Fibroblast of skin of left biceps (primary cell): ENCODE measurements at regions not wholly inside any gene's neighbourhood (a gene's known extent, or its start where the extent isn't known, plus 50 kb on each side); places are given as distances from the start of the nearest gene placed in this dataset.
"Not testable (repeated sequence)": the region's sequence is repeated elsewhere in the genome, so short reads cannot be mapped to it uniquely, and the experiment has no call there.

ENCODE experiments used
- DNase-seq, 2 experiments: peaks; one replicate each; pipeline ENCODE4 v3.0.0-alpha.2; 2013; ENCODE audit warnings: low read depth in 2 of 2

DNA sequence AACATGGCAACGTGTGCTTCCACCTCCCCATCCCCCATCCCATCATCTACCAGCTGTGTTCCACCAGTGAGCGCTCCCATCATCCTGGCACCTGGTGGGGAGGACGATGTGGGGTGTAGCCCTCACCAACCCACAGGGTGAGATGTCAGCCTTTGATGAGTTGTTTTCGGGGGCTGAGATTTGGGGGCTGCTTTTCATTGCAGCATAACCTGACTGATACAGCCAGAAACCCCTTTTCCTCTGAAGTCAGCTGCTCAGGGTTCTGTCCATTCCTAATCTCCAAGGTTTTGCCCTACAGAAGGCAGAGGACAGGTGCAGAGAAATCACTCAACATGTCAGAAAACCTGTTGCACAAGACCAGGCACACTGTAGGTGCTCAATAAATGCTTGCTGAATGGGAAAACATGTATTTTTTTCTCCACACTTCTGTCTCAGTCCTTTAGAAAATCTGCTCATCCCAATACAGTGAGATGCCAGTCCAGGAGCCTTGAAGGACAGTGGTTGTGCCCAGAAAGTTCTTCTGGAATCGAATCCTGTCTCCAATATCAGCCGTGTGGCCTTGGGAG lies 239.8 kb downstream of the RBM19 start:
- DNase-seq = no peak

DNA sequence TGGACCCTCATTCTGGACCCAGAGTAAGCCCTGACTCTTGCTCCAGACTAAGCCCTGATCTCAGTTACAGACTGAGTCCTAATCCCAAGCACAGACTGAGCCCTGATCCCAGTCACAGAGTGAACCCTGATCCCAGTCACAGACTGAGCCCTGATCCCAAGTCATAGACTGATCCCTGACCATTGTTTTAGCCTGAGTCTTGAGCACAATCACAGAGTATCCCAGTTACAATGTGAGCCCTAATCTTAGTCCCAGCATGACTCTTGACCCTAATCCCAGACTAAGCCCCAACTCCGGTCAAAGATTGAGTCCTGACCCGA lies 240.6 kb downstream of the RBM19 start:
- no peak for DNase-seq

DNA sequence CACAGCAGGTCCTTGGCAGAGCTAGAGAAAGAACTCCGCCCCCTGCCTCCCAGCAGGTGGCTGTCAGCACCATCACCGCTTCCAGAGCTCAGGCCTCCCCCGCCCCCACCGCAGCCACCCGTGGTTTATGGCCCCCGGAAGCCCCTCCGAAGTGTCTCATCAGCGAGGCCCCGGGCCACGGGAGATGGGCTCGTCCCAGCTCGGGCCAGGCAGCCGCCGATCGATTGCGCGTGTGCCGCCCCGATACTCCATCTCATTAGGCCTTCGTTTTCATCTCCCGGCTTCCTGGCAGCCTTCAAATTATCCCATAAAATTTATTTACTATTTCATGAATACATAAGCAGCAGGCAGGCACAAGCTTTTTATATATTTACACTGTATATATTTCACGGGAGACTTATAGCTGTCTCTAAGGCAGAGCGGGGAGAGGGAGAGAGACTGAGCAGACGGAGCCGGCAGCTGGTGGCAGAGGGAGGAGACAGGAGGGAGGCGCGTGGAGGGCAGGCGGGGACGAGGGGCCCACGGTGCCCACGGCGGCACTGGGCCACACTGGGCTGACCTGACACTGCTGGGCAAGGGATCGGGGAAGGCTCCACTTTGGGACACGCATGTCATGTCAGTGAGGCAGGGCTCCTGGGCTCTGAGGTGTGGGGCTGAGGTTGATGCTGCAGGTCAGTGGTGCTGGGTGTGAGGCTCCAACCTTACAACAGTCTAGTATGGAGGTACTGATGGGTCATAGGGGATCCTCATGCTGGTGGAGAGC lies 241.2 kb downstream of the RBM19 start:
- DNase-seq = no peak

DNA sequence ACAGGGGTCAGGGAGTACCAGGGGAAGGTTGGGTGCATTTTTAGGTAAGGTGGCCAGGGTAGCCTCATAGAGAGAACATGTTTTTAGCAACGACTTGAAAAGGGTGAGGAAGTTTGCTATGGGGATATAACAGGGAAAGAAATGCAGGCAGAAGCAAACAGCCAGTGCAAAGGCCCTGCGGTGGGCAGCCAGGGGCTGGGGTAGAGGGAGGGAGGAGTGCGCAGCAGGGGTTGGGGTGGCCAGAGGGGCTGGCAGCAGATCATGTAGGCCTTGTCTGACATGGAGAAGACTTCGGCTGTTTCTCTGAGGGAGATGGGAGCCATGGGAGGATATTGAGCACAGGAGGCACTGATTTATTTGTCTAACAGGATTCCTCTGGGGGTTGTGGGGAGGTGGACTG lies 242.5 kb downstream of the RBM19 start:
- no peak for DNase-seq

DNA sequence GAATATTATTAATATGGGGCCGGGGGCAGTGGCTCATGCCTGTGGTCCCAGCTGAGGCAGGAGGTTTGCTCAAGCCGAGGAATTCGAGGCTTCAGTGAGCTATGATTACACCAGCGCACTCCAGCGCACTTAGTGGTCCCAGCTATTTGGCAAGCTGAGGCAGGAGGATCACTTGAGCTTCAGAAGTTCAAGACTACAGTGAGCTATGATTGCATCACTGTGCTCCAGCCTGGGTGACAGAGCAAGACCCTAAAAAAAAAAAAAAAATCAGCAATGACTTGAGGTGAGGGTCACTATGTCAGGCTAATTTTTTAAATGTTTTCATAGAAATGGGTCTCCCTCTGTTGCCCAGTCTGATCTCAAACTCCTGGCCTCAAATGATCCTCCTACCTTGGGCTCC lies 243.4 kb downstream of the RBM19 start:
- DNase-seq = no peak

DNA sequence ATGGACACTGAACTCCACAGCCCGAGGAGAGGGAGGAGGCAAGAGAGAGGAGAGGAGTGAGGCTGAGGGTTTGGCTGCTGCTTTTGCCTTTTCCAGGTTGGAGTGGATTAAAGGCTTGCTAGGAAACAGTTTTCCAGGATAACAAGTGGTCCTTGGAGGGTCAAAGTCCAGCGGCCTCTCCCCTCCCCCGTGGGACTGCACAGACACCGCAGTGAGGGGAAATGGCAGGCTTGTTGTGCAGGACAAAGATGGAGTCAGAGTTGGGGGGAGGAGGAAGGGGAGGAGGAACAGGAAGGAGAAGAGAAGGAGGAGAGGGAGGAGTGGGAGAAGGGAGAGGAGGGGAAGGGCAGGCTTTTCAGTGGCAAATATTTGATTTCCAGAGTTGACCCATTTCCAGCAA lies 245.5 kb downstream of the RBM19 start:
- DNase-seq = no peak

DNA sequence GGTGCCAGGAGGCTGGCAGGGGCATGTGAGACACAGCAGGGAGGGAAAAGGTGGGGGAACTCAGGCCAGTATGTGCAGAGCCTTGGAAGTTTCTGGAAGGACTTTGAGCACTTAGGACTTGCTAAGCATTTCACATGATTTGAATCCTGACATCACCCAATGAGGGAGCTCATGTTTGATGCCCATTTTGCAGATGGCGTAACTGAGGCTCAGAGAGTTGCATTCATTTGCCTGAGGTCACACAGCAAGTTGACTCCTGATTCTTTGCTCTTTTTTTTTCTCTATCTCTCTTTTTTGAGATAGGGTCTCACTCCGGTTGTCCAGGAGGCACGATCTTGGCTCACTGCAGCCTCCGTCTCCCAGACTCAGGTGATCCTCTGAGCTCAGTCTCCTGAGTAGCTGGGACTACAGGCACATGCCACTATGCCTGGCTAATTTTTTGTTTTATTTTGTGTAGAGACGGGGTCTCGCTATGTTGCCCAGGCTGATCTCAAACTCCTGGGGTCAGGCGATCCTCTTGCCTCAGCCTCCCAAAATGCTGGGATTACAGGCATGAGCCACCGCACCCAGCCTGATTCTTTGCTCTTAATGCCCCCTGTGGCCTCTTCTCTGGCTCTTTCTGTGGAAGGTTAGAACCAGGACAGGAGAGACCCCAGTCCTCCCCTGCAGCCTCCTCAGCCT lies 246.1 kb downstream of the RBM19 start:
- DNase-seq = no peak

DNA sequence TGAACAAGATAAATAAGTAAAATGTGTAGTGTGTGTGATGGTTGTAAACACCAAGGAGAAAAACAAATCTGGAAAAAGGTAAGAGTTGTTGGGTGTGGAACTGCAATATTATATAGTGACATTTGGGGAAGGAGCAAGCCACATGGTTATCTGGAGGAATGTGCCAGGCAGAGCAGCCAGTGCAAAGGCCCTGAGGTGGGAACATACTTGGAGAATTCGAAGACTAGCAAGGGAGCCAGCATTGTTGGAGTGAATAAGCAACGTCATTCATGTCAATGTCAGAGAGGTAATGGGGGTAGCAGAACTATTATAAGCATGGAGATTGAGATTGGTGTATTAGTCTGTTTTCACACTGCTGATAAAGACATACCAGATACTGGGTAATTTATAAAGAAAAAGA lies 241.5 kb upstream of the LHX5 start:
- DNase-seq = no peak

DNA sequence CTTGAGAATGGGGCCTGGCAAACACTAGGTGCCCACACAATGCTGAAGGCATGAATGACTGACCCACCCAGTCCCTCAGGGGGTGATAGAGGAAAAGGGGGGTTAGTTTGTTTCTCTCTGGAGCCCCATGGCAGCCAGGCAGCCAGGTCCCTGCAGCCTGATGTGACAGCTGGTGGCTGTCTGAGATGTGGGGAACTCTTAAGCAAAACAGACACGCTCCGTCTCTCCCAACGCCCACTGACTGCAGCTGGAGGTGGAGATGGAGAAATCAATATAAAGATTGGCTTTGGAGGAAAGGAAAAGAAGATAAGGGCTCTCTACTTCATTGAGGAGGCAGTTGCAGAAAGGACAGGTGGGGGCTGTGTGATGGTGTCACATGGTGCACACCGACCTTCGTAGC lies 240.8 kb upstream of the LHX5 start:
- no peak for DNase-seq

DNA sequence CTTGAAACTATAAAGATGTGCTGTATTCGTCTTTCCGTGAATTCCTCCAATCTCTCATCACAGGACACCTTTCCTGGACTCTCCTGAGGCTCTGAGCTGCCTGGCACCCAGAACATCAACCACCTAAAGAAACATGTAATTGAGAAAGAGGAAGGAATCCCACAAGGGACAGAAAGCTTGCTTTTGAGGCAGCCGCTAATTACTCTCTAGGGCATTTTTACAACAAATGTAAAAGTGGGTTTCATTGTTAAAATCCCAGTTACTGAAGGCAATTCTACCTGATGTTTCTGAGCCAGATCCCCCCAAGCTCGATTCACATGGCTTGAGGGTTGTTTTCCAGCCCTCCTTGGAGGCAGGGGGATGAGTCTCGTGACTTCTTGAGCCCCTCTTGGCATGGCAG lies 238.5 kb upstream of the LHX5 start:
- no peak for DNase-seq

DNA sequence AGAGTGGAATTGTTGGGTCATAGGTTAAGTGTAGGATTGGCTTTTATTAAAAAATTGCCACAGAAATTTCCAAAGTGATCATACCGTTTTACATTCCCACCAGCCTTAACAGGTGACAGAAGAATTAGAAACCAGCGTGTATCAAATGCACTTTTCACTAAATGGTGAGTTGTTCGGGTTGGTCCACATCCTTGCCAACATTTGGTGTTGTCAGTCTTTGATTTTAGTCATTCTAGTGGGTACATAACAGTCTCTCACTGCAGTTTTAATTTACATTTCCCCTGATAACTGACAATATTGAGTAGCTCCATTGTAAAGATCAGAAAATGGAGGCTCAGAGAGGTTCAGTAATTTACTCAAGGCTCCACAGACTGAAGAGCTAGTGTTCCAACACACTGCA lies 237.8 kb upstream of the LHX5 start:
- DNase-seq = no peak

DNA sequence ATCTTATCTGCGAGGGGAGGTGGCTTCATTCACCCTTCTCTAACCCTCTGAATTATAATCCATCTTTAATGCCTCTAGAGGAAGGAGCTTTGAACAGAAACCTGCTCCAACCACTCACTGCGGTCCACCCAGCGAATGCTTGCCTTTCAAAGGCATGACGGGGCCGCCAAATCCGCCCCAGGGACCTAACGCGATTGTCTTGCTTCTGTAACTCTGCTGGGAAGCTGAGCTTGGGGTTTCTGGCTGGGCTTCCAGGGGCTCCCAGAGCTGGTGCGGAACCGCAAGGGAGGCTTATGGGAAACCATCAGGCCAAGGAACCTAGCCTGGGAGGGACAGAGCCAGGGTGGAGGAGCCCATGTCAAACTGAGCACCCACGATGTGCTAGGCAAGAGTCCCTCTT lies 231.2 kb upstream of the LHX5 start:
- DNase-seq = no peak

DNA sequence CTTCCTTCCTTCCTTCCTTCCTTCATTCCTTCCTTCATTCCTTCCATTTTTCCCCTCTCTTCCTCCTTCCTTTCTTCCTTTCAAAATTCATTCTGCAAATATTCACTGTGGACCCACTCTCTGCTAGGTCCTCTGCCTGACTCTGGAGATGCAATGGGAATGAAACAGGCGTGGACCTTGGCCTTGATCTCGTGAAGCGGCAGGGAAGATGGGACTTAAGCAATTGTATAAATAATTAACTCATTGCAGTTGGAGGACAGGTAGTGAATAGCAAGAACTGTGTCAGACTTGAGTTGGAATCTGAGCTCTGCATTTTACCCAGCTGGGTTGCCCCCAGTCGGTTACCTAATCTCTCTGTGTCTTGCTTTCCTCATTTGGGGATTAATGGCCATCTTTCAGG lies 230.6 kb upstream of the LHX5 start:
- DNase-seq = no peak

DNA sequence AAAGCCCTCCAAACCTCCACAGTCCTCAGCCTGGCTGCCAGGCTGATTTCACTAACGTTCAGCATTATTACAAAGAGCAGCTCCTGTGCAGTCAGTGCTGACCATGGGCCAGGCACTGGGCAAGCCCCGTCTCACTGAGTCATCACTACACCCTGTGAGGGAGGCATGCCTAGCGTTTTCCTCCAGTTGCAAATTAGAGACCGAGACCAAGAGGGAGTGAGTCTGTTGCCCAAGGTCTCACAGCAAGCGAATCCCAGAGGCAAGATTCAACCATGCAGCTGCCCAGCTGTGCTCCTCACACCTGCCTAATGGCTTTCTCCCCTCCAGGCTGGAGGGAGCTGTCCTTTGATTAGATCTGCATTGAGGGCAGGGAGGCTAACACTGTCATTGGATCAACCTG lies 229.3 kb upstream of the LHX5 start:
- no peak for DNase-seq

DNA sequence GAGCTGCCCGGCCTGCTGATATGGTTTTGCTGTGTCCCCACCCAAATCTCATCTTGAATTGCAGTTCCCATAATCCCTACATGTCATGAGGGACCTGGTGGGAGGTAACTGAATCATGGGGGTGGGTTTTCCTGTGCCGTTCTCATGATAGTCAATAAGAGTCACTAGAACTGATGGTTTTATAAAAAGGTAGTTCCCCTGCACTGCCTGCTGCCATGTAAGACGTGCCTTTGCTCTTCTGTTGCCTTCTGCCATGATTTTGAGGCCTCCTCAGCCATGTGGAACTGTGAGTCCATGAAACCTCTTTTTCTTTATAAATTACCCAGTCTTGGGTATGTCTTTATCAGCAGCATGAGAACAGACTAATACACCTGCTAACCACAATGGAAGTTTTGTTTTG lies 228.3 kb upstream of the LHX5 start:
- DNase-seq = not testable (repeated sequence)

DNA sequence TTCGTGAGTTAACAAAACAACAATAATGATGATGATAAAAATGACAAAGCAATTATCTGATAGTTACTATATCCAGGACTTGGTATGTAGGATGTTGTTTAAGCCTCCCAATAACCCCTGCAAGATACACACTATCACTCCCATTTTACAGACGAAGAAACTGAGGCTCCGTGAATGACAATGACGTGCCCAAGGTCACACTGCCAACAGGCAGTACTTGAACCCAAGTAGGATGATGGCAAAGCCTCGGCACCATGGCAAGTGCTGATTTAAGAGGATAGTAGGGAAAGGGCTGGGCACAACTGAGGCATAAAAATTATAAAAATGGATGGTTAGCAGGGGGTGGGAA lies 226.8 kb upstream of the LHX5 start:
- no peak for DNase-seq

DNA sequence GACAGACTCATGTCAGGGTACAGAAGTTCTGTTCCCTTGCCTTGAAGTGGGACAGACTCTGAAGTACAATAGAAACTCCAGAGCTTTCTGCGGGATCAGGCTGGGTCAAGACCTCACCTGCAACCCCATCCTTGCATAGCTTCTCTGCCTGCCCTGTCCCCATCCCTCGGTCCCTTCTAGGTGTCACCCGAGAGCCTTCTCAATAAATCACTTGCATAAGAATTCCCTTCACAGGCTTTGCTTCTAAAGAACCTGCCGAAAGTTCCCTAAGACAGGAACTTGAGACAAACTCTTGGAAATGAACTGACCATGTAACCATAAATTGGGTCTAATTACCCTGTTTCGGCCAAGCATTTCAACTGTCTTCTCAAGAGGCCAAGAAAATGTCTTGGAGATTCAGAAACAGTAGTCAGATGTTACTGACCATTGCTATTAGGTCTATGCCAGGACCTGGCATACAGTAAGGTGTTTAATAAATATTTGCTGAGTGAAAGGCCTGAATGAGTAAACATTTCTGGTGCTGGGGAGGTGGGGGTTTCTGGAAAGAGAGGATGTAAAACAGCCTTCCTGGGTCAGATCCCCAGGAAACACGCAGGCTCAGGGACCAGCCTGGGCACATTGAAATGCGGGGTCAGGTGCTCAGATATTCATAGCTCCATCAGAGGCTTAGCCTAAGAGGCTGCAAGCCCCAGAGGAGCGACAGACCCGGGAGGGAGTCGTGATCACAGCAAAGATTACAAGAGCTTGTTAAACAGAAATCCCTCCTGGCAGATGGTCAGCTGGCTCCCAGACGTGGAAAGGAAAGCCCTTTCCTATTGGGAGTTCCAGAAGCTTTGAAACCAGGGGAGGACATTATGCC lies 226.2 kb upstream of the LHX5 start:
- no peak for DNase-seq

DNA sequence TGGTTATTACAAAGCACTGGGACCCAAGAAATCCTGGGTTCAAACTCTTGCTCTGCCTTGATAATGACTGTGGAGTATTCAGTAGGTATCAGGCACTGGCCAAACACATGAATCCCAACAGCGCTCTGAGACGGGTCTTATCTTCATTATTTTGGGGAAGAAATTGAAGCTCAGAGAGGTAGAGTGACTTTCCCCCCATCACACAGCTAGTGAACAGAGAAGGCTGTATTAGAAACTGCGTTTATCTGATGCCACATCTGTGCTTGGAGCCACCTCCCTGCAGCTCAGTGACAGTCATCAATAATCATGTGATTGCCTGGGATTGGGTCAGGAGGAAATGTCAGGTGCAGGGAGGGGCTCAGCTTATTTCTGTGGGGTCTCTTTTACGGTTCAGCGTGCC lies 225.4 kb upstream of the LHX5 start:
- DNase-seq = no peak

DNA sequence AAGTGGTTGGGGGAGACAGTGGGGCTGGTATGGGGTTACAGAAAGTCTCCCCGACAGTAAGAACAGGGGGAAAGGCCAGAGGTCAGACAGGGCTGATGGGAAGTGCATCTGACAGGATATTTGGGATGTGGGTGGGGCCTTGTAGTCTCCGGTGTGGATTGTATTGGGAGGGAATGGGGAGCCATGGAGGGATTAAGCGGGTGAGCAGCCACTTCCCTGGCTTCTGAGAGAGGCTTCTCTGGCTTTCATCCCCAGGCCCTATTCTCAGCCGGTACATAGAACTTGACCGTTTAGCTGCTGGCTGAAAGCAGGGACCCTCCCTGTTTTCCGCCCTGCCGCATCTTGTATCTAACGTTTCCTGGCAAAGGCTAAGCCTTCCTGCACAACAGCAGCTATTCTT lies 222.0 kb upstream of the LHX5 start:
- no peak for DNase-seq

DNA sequence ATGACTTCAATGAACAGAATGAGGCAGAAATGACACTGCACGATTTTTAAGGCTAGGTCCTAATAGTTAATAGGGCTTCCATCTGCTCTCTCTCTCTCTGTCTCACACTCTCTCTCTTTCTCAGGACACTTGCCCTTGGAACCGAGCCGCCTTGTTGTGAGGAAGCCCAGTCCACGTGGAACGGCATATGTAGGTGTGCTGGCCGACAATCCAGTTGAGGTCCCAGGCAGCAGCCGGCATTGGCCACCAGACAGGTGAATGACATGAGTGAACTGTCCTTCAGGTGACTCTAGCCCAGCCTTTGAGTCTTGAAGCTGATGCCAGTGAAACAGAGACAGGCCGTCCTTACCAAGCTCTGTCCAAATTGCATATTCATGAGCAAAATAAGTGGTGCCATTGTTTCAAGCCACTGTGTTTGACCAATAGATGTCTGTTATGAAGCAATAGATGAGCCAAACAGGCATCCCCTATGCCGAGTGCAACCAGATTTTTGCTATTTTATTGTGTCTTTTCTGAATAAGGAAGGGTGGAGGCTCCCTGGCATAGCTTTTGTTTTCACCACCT lies 217.5 kb upstream of the LHX5 start:
- DNase-seq = no peak

DNA sequence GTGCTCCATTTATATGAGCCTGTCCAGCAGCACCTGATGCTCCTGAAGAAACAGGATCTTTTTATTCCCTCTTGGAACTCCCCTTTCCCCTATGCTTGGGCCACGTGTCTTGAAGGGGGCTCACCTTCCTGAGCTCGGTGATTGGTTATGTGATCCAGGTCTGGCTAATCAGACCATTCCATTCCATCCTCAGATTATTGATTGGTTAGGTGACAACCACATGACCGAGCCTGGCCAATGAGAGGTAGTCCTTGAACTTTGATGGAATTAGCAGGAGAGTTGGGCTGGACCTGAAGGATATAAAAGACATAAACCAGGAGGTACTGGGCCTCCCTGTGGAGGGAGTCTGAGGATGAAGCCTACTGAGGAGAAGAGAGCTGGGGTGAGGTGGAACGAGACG lies 216.6 kb upstream of the LHX5 start:
- DNase-seq = no peak
